ENCODE measurements at regions not wholly inside any gene's neighbourhood (a gene's known extent, or its start where the extent isn't known, plus 50 kb on each side); places are given as distances from the start of the nearest gene placed in this dataset.

DNA sequence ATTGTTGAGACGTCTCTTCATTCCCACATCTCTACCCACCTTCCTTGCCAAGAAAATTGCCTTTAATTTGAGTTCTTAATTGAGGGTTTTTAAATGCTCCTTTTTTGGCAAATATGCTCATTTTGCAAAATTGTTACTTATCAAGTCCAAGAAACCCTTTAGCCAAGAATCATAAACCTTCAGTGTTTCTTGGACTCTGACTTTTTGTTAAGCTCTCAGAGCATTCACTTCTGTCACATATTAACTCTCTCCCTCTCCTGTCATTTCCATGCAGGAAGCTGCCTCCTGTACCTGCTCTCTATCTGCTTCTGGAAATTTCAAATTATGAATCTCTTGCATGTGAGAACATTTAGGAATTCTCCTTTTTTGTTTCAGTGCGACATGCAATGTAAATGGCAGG is 100.0 kb upstream of the PIEZO2 start (continued):
- TF ChIP-seq, protein P1, sequence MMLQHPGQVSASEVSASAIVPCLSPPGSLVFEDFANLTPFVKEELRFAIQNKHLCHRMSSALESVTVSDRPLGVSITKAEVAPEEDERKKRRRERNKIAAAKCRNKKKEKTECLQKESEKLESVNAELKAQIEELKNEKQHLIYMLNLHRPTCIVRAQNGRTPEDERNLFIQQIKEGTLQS (IDR thresholded peaks at IDR 0.05), result no peak
- TF ChIP-seq SP1 (IDR thresholded peaks at IDR 0.05; ENCODE audit: low read depth) (no peak), SIN3A (IDR thresholded peaks at IDR 0.05; ENCODE audit: low read depth) (no peak), ZNF274 (IDR thresholded peaks at IDR 0.05; ENCODE audit: low read depth, low read length) (no peak), CBX3 (IDR thresholded peaks at IDR 0.05; ENCODE audit: low read depth) (no peak)

- ChIA-PET RAD21 (ENCODE audit: low non-redundant PET in 1 of 2, low total read pairs in 2 of 2, uncharacterized antibody in 2 of 2, unreplicated experiment in 2 of 2) (no interaction called here), POLR2A (no interaction called here), CTCF (no interaction called here)
- no peaks in the 10 kb centered on the region for H3K4me1 ChIP-seq (ENCODE audit: control insufficient read depth in 1 of 2, insufficient read depth in 2 of 2, low read length in 2 of 2)
- no peaks in the 10 kb centered on the region for H3K36me3 ChIP-seq (ENCODE audit: control insufficient read depth in 1 of 2, insufficient read depth in 2 of 2, low read length in 2 of 2)
- no peak overlapping the region for H3K4me2 ChIP-seq (ENCODE audit: low read length)
- H2AFZ ChIP-seq (ENCODE audit: low read depth, low read length, poor library complexity, severe bottlenecking), result no peak overlapping the region
- ATAC-seq, result no peak
- BruUV-seq (replicated peaks), result no TSS peak
- no peak for DNase-seq (ENCODE audit: low read depth, low spot score)
- H3K9me3 ChIP-seq (ENCODE audit: control insufficient read depth in 1 of 2, insufficient read depth in 1 of 2, low read depth in 1 of 2, low read length in 2 of 2), result no peaks in the 10 kb centered on the region
- intact Hi-C loops (cut with micrococcal nuclease), result no loop called here
- H3K79me2 ChIP-seq (ENCODE audit: insufficient read depth, low read length), result no peaks in the 10 kb centered on the region
- peaks cover 17% of the 10 kb centered on the region; the same call in 1 of the 2 replicates for H3K27me3 ChIP-seq (ENCODE audit: insufficient read depth, low read length)
- H3K9ac ChIP-seq (ENCODE audit: low read length), result no peak overlapping the region
- H3K27ac ChIP-seq (ENCODE audit: low read depth, low read length), result no peak overlapping the region
- TF ChIP-seq JUND (IDR thresholded peaks at IDR 0.05) (no peak), ELF1 (IDR thresholded peaks at IDR 0.05; ENCODE audit: borderline replicate concordance, low read depth) (no peak), RAD21 (IDR thresholded peaks at IDR 0.05; ENCODE audit: low read depth) (no peak), ZBTB33 (IDR thresholded peaks at IDR 0.05; ENCODE audit: extremely low read depth, insufficient replicate concordance, low read length) (no peak), ZNF274 (IDR thresholded peaks at IDR 0.05; ENCODE audit: low read depth, low read length) (no peak), ZFX (IDR thresholded peaks at IDR 0.05) (no peak), FOSL1 (IDR thresholded peaks at IDR 0.05; ENCODE audit: low read depth) (no peak), SP1 (IDR thresholded peaks at IDR 0.05; ENCODE audit: low read depth) (no peak)
- TF ChIP-seq, protein P2, sequence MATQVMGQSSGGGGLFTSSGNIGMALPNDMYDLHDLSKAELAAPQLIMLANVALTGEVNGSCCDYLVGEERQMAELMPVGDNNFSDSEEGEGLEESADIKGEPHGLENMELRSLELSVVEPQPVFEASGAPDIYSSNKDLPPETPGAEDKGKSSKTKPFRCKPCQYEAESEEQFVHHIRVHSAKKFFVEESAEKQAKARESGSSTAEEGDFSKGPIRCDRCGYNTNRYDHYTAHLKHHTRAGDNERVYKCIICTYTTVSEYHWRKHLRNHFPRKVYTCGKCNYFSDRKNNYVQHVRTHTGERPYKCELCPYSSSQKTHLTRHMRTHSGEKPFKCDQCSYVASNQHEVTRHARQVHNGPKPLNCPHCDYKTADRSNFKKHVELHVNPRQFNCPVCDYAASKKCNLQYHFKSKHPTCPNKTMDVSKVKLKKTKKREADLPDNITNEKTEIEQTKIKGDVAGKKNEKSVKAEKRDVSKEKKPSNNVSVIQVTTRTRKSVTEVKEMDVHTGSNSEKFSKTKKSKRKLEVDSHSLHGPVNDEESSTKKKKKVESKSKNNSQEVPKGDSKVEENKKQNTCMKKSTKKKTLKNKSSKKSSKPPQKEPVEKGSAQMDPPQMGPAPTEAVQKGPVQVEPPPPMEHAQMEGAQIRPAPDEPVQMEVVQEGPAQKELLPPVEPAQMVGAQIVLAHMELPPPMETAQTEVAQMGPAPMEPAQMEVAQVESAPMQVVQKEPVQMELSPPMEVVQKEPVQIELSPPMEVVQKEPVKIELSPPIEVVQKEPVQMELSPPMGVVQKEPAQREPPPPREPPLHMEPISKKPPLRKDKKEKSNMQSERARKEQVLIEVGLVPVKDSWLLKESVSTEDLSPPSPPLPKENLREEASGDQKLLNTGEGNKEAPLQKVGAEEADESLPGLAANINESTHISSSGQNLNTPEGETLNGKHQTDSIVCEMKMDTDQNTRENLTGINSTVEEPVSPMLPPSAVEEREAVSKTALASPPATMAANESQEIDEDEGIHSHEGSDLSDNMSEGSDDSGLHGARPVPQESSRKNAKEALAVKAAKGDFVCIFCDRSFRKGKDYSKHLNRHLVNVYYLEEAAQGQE (IDR thresholded peaks at IDR 0.05; ENCODE audit: low read depth), result no peak
- TF ChIP-seq, protein P3, sequence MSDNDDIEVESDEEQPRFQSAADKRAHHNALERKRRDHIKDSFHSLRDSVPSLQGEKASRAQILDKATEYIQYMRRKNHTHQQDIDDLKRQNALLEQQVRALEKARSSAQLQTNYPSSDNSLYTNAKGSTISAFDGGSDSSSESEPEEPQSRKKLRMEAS (IDR thresholded peaks at IDR 0.05), result no peak
- no peak overlapping the region for H3K4me3 ChIP-seq (replicated peaks in 1 of 2; ENCODE audit: low read depth in 1 of 2, low read length in 2 of 2)
- no peaks in the 10 kb centered on the region for H3K9me2 ChIP-seq (ENCODE audit: insufficient read depth)
- no peaks in the 10 kb centered on the region for H4K20me1 ChIP-seq (ENCODE audit: insufficient read depth)
Observed at GRCh38 chr18:11247381-11247970, 98.1 kb upstream of the PIEZO2 start.

Measured in HCT116 (cell line).